Upper lobe of left lung (tissue), 4 donors: ENCODE measurements at regions not wholly inside any gene's neighbourhood (a gene's known extent, or its start where the extent isn't known, plus 50 kb on each side); places are given as distances from the start of the nearest gene placed in this dataset.

Experiments
- CTCF ChIP-seq, 6 experiments: fragments of 450-650 bp in 4 of 6; fragments of 200-600 bp in 2 of 6; sonication (generic) in 2 of 6; IDR thresholded peaks; one replicate each; pipeline ENCODE4 v1.5.1; 2016 to 2019; ENCODE audit warnings: antibody characterized with exemption in 6 of 6
- EP300 ChIP-seq, 4 donors: sonication (generic); formaldehyde crosslinking; IDR thresholded peaks; one replicate each; pipeline ENCODE4 v1.5.1; 2017; ENCODE audit warnings: antibody characterized with exemption in 4 of 4, control low read depth in 2 of 4
- POLR2A ChIP-seq, 4 donors: fragments of 450-650 bp; IDR thresholded peaks; one replicate each; pipeline ENCODE4 v1.5.1; 2016 to 2017; ENCODE audit warnings: antibody characterized with exemption in 4 of 4, mild to moderate bottlenecking in 2 of 4
- POLR2AphosphoS5 ChIP-seq, 2 donors: sonication (generic); formaldehyde crosslinking; IDR thresholded peaks; one replicate each; pipeline ENCODE4 v1.5.1; 2017; ENCODE audit warnings: antibody characterized with exemption in 2 of 2

GRCh38 chr5:174303437-174304045 is 258.0 kb downstream of the NSG2 start:
- TF ChIP-seq CTCF (IDR thresholded peaks at IDR 0.05), result no peak
- no peak for TF ChIP-seq POLR2AphosphoS5 (IDR thresholded peaks at IDR 0.05)
- no peak for TF ChIP-seq POLR2A (IDR thresholded peaks at IDR 0.05)
- TF ChIP-seq EP300 (IDR thresholded peaks at IDR 0.05), result no peak
